ENCODE measurements at regions not wholly inside any gene's neighbourhood (a gene's known extent, or its start where the extent isn't known, plus 50 kb on each side); places are given as distances from the start of the nearest gene placed in this dataset.
"Not testable (repeated sequence)": the region's sequence is repeated elsewhere in the genome, so short reads cannot be mapped to it uniquely, and the experiment has no call there.

- Mint-ChIP-seq H3K27me3 (peaks cover 37% of the 10 kb centered on the region), H3K9me3 (no peaks in the 10 kb centered on the region)
Measured at GRCh38 chr10:114872519-114873087, 51.0 kb downstream of the FHIP2A start.

DNA sequence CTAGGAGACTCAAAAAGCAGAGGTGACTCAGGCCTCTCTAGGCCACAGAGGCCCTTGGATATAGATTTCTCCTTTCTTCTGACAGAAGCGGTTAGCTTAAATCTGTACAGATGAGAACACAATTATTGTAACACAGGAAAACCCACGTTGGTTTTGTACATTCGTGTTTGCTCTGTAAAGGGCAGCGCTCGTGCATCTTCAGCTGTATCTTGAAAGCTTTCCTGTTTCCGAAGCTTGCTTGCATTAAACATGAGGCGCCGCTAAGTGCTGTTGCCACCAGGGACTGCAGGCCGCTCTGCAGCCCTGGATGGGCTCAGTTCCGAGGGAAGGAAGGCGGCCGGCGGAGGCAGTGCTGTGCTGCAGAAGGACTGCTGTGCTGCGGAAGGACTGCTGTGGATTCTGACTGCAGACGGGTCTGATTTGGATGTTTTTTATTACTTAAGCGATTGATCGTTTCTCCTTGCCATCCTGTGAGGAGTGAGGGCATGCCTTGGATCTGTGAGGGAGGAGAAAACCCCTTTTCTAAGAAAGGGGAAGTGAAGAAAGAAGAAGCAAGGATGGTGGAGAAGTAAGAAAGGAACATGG lies 53.3 kb downstream of the FHIP2A start:
- TF ChIP-seq, protein P1, sequence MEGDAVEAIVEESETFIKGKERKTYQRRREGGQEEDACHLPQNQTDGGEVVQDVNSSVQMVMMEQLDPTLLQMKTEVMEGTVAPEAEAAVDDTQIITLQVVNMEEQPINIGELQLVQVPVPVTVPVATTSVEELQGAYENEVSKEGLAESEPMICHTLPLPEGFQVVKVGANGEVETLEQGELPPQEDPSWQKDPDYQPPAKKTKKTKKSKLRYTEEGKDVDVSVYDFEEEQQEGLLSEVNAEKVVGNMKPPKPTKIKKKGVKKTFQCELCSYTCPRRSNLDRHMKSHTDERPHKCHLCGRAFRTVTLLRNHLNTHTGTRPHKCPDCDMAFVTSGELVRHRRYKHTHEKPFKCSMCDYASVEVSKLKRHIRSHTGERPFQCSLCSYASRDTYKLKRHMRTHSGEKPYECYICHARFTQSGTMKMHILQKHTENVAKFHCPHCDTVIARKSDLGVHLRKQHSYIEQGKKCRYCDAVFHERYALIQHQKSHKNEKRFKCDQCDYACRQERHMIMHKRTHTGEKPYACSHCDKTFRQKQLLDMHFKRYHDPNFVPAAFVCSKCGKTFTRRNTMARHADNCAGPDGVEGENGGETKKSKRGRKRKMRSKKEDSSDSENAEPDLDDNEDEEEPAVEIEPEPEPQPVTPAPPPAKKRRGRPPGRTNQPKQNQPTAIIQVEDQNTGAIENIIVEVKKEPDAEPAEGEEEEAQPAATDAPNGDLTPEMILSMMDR (IDR thresholded peaks at IDR 0.05) = no peak
- no peak overlapping the region for H3K4me3 Mint-ChIP-seq
- H3K36me3 Mint-ChIP-seq (ENCODE audit: low read depth) = no peaks in the 10 kb centered on the region
- CTCF ChIA-PET = no interaction called here
- H3K4me1 Mint-ChIP-seq (ENCODE audit: low read depth) = peaks cover 16% of the 10 kb centered on the region
- intact Hi-C loops (cut with DNase I, micrococcal nuclease) = no loop called here
- H3K27ac Mint-ChIP-seq = no peak overlapping the region
- no peak overlapping the region for H3K4me3 ChIP-seq (ENCODE audit: low read length)
- peaks cover 58% of the 10 kb centered on the region for H3K27me3 Mint-ChIP-seq
- peaks cover 4 to 16% of the 10 kb centered on the region in 2 experiments for H3K27me3 ChIP-seq (ENCODE audit: control insufficient read depth in 1 of 2, insufficient read depth in 2 of 2, low read length in 2 of 2)
- peaks cover 5% of the 10 kb centered on the region for H3K4me1 ChIP-seq (ENCODE audit: insufficient read depth, low read length)
- no peaks in the 10 kb centered on the region for H3K36me3 ChIP-seq (ENCODE audit: insufficient read depth, low read length)
- no peaks in the 10 kb centered on the region for H3K9me3 Mint-ChIP-seq
- peak in 3 of 14 experiments; percentile 2 to 23 (median 15) for DNase-seq
- no peaks in the 10 kb centered on the region for H3K9me3 ChIP-seq (ENCODE audit: control insufficient read depth in 1 of 2, insufficient read depth in 1 of 2, low read length in 2 of 2)
- POLR2A ChIA-PET = no interaction called here
- H3K27ac ChIP-seq (ENCODE audit: low read depth in 1 of 2, low read length in 2 of 2) = no peak overlapping the region
- no peak for ATAC-seq (ENCODE audit: poor library complexity)

More at GRCh38 chr10:114872519-114873087, 51.0 kb downstream of the FHIP2A start:
- Mint-ChIP-seq H3K36me3 (ENCODE audit: low read depth) (no peaks in the 10 kb centered on the region), H3K4me1 (ENCODE audit: low read depth) (peaks cover 5% of the 10 kb centered on the region), H3K27ac (no peak overlapping the region), H3K4me3 (no peak overlapping the region)
- DNase-seq = no peak
- H3K4me1 ChIP-seq (ENCODE audit: insufficient read depth, low read length) = no peaks in the 10 kb centered on the region
- H3K27me3 ChIP-seq (ENCODE audit: control insufficient read depth in 1 of 2, insufficient read depth in 2 of 2, low read length in 2 of 2) = peaks cover 4 to 10% of the 10 kb centered on the region in 2 experiments
- ChIA-PET CTCF (no interaction called here), POLR2A (interaction anchor here (0.9 kb wide), 1 partner anchor 25 kb away, joined by 3 read pairs; no protein-coding TSS in a partner anchor)
- no peaks in the 10 kb centered on the region for H3K9me3 ChIP-seq (ENCODE audit: control insufficient read depth in 1 of 2, insufficient read depth in 1 of 2, low read length in 2 of 2)
- intact Hi-C loops (cut with DNase I, micrococcal nuclease) = no loop called here
- no peak overlapping the region for H3K27ac ChIP-seq (ENCODE audit: low read depth in 1 of 2, low read length in 2 of 2)
- H3K4me3 ChIP-seq (ENCODE audit: low read length) = no peak overlapping the region
- no peak for ATAC-seq (ENCODE audit: poor library complexity)
- no peaks in the 10 kb centered on the region for H3K36me3 ChIP-seq (ENCODE audit: insufficient read depth, low read length)
- TF ChIP-seq, protein P1 (IDR thresholded peaks at IDR 0.05) = no peak

DNA sequence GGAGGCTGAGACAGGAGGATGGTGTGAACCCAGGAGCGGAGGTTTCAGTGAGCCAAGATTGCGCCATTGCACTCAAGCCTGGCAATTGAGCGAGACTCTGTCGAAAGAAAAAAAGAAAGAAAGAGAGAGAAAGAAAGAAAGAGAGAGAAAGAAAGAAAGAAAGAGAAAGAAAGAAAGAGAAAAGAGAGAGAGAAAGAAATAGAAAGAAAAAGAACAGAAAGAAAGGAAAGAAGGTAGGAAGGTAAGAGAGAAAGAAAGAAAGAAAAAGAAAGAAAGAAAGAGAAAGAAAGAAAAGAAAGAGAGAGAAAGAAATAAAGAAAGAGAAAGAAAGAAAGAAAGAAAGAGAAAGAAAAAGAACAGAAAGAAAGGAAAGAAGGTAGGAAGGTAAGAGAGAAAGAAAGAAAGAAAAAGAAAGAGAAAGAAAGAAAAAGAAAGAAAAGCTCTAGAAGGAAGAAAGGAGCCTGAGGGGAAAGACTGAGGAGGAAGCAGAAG lies 54.1 kb downstream of the FHIP2A start:
- H3K27ac Mint-ChIP-seq; H3K36me3 ChIP-seq (ENCODE audit: insufficient read depth, low read length); H3K27ac ChIP-seq (ENCODE audit: low read depth in 1 of 2, low read length in 2 of 2); DNase-seq; intact Hi-C loops (cut with DNase I, micrococcal nuclease); H3K36me3 Mint-ChIP-seq (ENCODE audit: low read depth); H3K4me3 Mint-ChIP-seq; POLR2A ChIA-PET; H3K9me3 ChIP-seq (ENCODE audit: control insufficient read depth in 1 of 2, insufficient read depth in 1 of 2, low read length in 2 of 2); H3K4me1 ChIP-seq (ENCODE audit: insufficient read depth, low read length); ATAC-seq (ENCODE audit: poor library complexity); H3K9me3 Mint-ChIP-seq; H3K4me3 ChIP-seq (ENCODE audit: low read length); CTCF ChIA-PET: not testable (repeated sequence)
- H3K4me1 Mint-ChIP-seq (ENCODE audit: low read depth) = peaks cover 18% of the 10 kb centered on the region
- TF ChIP-seq, protein P1 (IDR thresholded peaks at IDR 0.05) = peak; percentile 11
- H3K27me3 ChIP-seq (ENCODE audit: control insufficient read depth in 1 of 2, insufficient read depth in 2 of 2, low read length in 2 of 2) = peaks cover 4 to 16% of the 10 kb centered on the region in 2 experiments
- peaks cover 61% of the 10 kb centered on the region for H3K27me3 Mint-ChIP-seq
